HepG2 (cell line): ENCODE measurements at regions not wholly inside any gene's neighbourhood (a gene's known extent, or its start where the extent isn't known, plus 50 kb on each side); places are given as distances from the start of the nearest gene placed in this dataset.

Source experiments
- TEAD2 ChIP-seq: sonication (generic); formaldehyde crosslinking; IDR thresholded peaks from 2 replicates; pipeline ENCODE4 v1.9.0; 2021; ENCODE audit warnings: missing genetic modification reagents
- TF ChIP-seq, protein P1 (sequence below): sonication (generic); formaldehyde crosslinking; IDR thresholded peaks from 2 replicates; pipeline ENCODE4 v1.5.0; 2020; ENCODE audit warnings: mild to moderate bottlenecking, missing genetic modification reagents, moderate library complexity

DNA sequence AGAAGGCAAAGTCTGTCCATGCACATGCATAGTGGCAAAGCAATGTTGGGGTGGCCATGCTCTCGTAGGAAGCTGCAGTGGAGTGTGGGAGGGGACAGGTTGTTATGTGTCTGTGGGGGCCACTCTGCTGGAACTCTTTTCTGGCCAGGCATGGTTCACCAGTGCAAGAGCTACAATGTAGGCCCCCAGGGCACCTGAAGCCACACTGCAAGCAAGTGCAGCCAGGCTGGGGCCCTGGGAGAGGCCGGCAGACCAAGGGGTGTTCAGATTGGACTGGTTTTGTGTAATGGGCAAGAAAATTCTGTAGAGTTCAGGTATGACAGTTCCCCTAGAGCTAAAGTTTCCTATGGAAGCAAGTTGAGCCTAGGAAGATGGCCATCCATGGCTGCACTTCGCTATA, 97.0 kb upstream of the ZC4H2 start:
- no peak for TF ChIP-seq TEAD2 (CRISPR knock-in tag)
- TF ChIP-seq, protein P1, sequence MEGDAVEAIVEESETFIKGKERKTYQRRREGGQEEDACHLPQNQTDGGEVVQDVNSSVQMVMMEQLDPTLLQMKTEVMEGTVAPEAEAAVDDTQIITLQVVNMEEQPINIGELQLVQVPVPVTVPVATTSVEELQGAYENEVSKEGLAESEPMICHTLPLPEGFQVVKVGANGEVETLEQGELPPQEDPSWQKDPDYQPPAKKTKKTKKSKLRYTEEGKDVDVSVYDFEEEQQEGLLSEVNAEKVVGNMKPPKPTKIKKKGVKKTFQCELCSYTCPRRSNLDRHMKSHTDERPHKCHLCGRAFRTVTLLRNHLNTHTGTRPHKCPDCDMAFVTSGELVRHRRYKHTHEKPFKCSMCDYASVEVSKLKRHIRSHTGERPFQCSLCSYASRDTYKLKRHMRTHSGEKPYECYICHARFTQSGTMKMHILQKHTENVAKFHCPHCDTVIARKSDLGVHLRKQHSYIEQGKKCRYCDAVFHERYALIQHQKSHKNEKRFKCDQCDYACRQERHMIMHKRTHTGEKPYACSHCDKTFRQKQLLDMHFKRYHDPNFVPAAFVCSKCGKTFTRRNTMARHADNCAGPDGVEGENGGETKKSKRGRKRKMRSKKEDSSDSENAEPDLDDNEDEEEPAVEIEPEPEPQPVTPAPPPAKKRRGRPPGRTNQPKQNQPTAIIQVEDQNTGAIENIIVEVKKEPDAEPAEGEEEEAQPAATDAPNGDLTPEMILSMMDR = no peak
